HL-60/S4 treated with retinoic acid at 250 ng/mL for 4 days and 3 days (cell line): ENCODE measurements at regions not wholly inside any gene's neighbourhood (a gene's known extent, or its start where the extent isn't known, plus 50 kb on each side); places are given as distances from the start of the nearest gene placed in this dataset.

Source experiments
- in situ Hi-C: fragments of 300-500 bp; cut with MboI; formaldehyde crosslinking; loops from 2 replicates; pipeline ENCODE4 v1.7.0; 2022; ENCODE audit warnings: low sequenced_read_pairs

GRCh38 chr18:11246495-11247300, 97.3 kb upstream of the PIEZO2 start:
- in situ Hi-C loops, result no loop called here

GRCh38 chr18:11245879-11246278, 96.5 kb upstream of the PIEZO2 start:
- in situ Hi-C loops, result no loop called here

GRCh38 chr18:11237484-11237883, 88.1 kb upstream of the PIEZO2 start:
- in situ Hi-C loops, result no loop called here

GRCh38 chr18:11237066-11237465, 87.7 kb upstream of the PIEZO2 start:
- in situ Hi-C loops, result no loop called here

GRCh38 chr18:11224153-11224552, 74.8 kb upstream of the PIEZO2 start:
- in situ Hi-C loops, result no loop called here

- in situ Hi-C loops, result no loop called here
These were observed 70.2 kb upstream of the PIEZO2 start for GRCh38 chr18:11219571-11219970.

GRCh38 chr18:11215216-11215615, 65.8 kb upstream of the PIEZO2 start:
- in situ Hi-C loops, result no loop called here

GRCh38 chr18:11204020-11204419, 54.7 kb upstream of the PIEZO2 start:
- in situ Hi-C loops, result no loop called here

GRCh38 chr18:11199477-11199876, 50.1 kb upstream of the PIEZO2 start:
- in situ Hi-C loops, result loop anchor here (25.0 kb wide), 1 partner anchor 88 kb away; no protein-coding TSS in a partner anchor
